Spleen (tissue), 11 donors: ENCODE measurements at regions not wholly inside any gene's neighbourhood (a gene's known extent, or its start where the extent isn't known, plus 50 kb on each side); places are given as distances from the start of the nearest gene placed in this dataset.

ENCODE experiments used
- DNase-seq: peaks from one replicate; pipeline ENCODE4 v3.0.0-alpha.2; 2020
- H3K27ac ChIP-seq, 8 donors: fragments of 200-600 bp; sonication (generic) in 7 of 8; 1 replicate in 4 of 8; 2 replicates in 4 of 8; pipeline versions ENCODE4 v1.5.0 to v1.8.0; 2016 to 2021; ENCODE audit warnings: inconsistent platforms in 4 of 8, mild to moderate bottlenecking in 4 of 8, moderate library complexity in 1 of 8
- H3K27me3 ChIP-seq, 7 donors: fragments of 200-600 bp; sonication (generic) in 6 of 7; replicated peaks in 1 of 7; 1 replicate in 4 of 7; 2 replicates in 3 of 7; pipeline versions ENCODE4 v1.5.0 to v1.8.0; 2016 to 2021; ENCODE audit warnings: inconsistent platforms in 3 of 7, mild to moderate bottlenecking in 1 of 7
- H3K36me3 ChIP-seq, 6 donors: fragments of 200-600 bp; sonication (generic) in 5 of 6; 1 replicate in 4 of 6; 2 replicates in 2 of 6; pipeline versions ENCODE4 v1.5.0 to v1.8.0; 2016 to 2021; ENCODE audit warnings: inconsistent platforms in 2 of 6
- H3K4me1 ChIP-seq, 6 donors: fragments of 200-600 bp; sonication (generic) in 5 of 6; 1 replicate in 3 of 6; 2 replicates in 3 of 6; pipeline versions ENCODE4 v1.5.0 to v1.8.0; 2016 to 2021; ENCODE audit warnings: inconsistent platforms in 3 of 6
- H3K4me3 ChIP-seq, 8 donors: fragments of 200-600 bp; sonication (generic) in 7 of 8; 1 replicate in 4 of 8; 2 replicates in 4 of 8; pipeline versions ENCODE4 v1.5.0 to v1.8.0; 2016 to 2021; ENCODE audit warnings: inconsistent platforms in 4 of 8, mild to moderate bottlenecking in 4 of 8, moderate library complexity in 2 of 8
- H3K9me3 ChIP-seq, 8 donors: fragments of 200-600 bp; sonication (generic) in 7 of 8; 1 replicate in 4 of 8; 2 replicates in 4 of 8; pipeline versions ENCODE4 v1.5.0 to v1.8.0; 2016 to 2021; ENCODE audit warnings: inconsistent platforms in 4 of 8
- POLR2A ChIP-seq, 3 donors: fragments of 450-650 bp; IDR thresholded peaks; one replicate each; pipeline ENCODE4 v1.5.1; 2017; ENCODE audit warnings: antibody characterized with exemption in 3 of 3, mild to moderate bottlenecking in 1 of 3
- POLR2AphosphoS5 ChIP-seq, 3 donors: sonication (generic); formaldehyde crosslinking; IDR thresholded peaks; one replicate each; pipeline ENCODE4 v1.5.1; 2017; ENCODE audit warnings: antibody characterized with exemption in 3 of 3
- WGBS, 5 donors: extraction: QIAGEN DNeasy Blood & Tissue Kit in 3 of 5; methylation state at CpG; one replicate each; pipeline versions ENCODE4 v1.1.5 to v1.1.7; 2013 to 2018; 5-methylcytosine and 5-hydroxymethylcytosine counted together
- intact Hi-C: fragments of 100-400 bp; cut with DNase I; formaldehyde crosslinking; loops from one replicate; pipeline ENCODE4 v1.15.0; 2023; ENCODE audit warnings: low total_unique reads
- TF ChIP-seq, protein P1 (sequence below), 11 experiments: fragments of 200-600 bp in 7 of 11; fragments of 450-650 bp in 4 of 11; sonication (generic) in 4 of 11; IDR thresholded peaks in 8 of 11; conservative IDR thresholded peaks in 3 of 11; 1 replicate in 7 of 11; 2 replicates in 4 of 11; pipeline versions ENCODE4 v1.4.0 to v1.8.0; 2016 to 2021; ENCODE audit warnings: antibody characterized with exemption in 11 of 11, inconsistent platforms in 4 of 11, mild to moderate bottlenecking in 1 of 11
- donor health status: healthy with polysubstance abuse.
- donor health status: DM: no; HTN: no; CAD: no; lungs with moderate emphysema.
- donor health status: DM: no; HTN: no; CAD: no.
- donor health status: Bipolar disorder and iron deficiency.
- donor health status: healthy.
- donor health status: DM: no; HTN: no; CAD: no.
- donor health status: DM: yes; HTN: yes; CAD: no.

DNA sequence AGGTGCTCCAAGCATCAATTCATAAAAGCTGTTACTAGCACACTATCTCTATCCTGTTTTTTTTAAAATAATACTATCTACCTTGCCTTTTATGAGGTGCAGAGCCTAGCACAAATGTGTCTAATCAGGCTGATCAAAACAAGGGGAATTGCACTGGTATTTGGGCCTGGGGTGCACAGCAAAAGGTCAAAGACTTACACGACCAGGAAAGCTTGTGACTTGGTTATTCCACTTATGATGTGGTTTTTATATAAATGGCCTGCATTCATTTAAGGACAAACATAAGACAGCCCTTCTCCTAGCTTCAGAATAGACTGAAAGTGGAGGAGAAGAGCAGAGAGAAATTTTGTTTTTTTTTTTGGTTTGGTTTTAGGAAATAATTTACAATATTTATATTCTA is 98.4 kb upstream of the SGIP1 start:
- Histone ChIP-seq H3K4me1 (peaks cover 10 to 32% (median 14%) of the 10 kb centered on the region in 6 donors), H3K9me3 (peaks cover 0 to 23% (median 17%) of the 10 kb centered on the region in 8 donors), H3K4me3 (no peak overlapping the region), H3K27me3 (no peaks in the 10 kb centered on the region), H3K27ac (no peak overlapping the region), H3K36me3 (no peaks in the 10 kb centered on the region)
- TF ChIP-seq, protein P1, sequence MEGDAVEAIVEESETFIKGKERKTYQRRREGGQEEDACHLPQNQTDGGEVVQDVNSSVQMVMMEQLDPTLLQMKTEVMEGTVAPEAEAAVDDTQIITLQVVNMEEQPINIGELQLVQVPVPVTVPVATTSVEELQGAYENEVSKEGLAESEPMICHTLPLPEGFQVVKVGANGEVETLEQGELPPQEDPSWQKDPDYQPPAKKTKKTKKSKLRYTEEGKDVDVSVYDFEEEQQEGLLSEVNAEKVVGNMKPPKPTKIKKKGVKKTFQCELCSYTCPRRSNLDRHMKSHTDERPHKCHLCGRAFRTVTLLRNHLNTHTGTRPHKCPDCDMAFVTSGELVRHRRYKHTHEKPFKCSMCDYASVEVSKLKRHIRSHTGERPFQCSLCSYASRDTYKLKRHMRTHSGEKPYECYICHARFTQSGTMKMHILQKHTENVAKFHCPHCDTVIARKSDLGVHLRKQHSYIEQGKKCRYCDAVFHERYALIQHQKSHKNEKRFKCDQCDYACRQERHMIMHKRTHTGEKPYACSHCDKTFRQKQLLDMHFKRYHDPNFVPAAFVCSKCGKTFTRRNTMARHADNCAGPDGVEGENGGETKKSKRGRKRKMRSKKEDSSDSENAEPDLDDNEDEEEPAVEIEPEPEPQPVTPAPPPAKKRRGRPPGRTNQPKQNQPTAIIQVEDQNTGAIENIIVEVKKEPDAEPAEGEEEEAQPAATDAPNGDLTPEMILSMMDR (IDR thresholded peaks at IDR 0.05 in 8 of 11, conservative IDR thresholded peaks at IDR 0.05 in 3 of 11) = no peak
- TF ChIP-seq POLR2AphosphoS5 (IDR thresholded peaks at IDR 0.05) = no peak
- no peak for TF ChIP-seq POLR2A (IDR thresholded peaks at IDR 0.05)
- 63 to 88% (median 72%) methylated on average over 1 of the region's 1 CpG for WGBS, 5 donors
- DNase-seq = no peak
- intact Hi-C loops = no loop called here

DNA sequence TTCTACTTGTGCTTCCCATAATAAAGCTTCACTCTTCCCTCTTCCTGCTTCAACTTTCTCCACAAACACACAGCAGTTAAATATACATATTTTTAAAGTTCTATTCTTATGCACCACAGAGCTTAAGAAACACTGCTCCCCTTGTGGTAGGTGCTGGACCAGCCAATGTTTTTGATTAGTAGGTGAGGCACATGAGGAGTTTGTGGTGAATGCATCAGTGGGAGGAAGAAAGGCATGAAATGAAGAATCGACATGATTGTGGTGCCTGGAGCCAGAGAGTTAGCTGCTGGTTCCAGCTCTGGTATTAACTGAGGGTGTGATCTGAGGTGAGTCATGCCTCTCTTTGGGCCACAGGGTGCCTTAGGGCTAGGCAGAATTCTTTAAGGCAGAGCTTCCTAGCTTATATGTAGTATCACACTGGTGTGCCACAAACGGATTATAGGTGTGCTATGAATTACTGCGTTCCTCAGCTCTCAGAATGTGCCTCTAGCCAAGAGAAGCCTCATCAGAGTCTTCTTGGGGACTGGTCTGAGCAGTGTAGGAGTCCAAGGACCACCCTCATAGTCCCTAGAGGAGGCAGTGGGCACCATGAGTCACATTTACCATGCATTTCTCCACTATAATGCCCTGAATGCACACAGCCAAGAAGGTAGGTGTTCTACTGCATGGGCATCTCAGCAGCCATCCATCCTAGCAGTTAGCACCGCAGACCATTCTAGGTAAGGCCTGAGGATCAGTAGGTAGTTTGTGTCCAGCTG is 97.4 kb upstream of the SGIP1 start:
- Histone ChIP-seq H3K4me1 (peaks cover 10 to 32% (median 14%) of the 10 kb centered on the region in 6 donors), H3K4me3 (no peak overlapping the region), H3K27me3 (no peaks in the 10 kb centered on the region), H3K27ac (no peak overlapping the region), H3K36me3 (no peaks in the 10 kb centered on the region), H3K9me3 (peaks cover 0 to 12% (median 7%) of the 10 kb centered on the region in 8 donors)
- TF ChIP-seq, protein P1 (IDR thresholded peaks at IDR 0.05 in 8 of 11, conservative IDR thresholded peaks at IDR 0.05 in 3 of 11) = peak in 8 of 11 experiments; percentile 20 to 48 (median 30)
- no peak for TF ChIP-seq POLR2A (IDR thresholded peaks at IDR 0.05)
- WGBS, 5 donors = 68 to 78% (median 73%) methylated on average over 4 of the region's 4 CpGs
- intact Hi-C loops = no loop called here
- no peak for DNase-seq

DNA sequence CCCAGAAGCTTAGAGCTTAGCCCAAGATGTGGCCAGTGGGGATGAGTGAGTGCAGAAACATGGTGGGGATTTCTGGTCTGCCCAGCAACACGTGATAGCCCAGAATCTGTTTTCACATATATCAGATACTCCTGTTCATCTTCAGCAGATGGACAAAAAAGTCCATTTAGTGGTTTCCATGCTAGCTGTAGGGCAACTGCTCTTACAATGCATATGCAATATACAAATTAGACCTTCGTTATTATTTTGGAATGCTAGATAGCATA is 96.9 kb upstream of the SGIP1 start:
- 88 to 99% (median 95%) methylated on average over 2 of the region's 2 CpGs for WGBS, 5 donors
- Histone ChIP-seq H3K36me3 (no peaks in the 10 kb centered on the region), H3K27ac (no peak overlapping the region), H3K4me1 (peaks cover 10 to 32% (median 14%) of the 10 kb centered on the region in 6 donors), H3K4me3 (no peak overlapping the region), H3K27me3 (no peaks in the 10 kb centered on the region), H3K9me3 (peaks cover 0 to 7% (median 2%) of the 10 kb centered on the region in 8 donors)
- intact Hi-C loops = no loop called here
- TF ChIP-seq POLR2AphosphoS5 (IDR thresholded peaks at IDR 0.05) = no peak
- TF ChIP-seq, protein P1 (IDR thresholded peaks at IDR 0.05 in 8 of 11, conservative IDR thresholded peaks at IDR 0.05 in 3 of 11) = no peak
- no peak for TF ChIP-seq POLR2A (IDR thresholded peaks at IDR 0.05)
- DNase-seq = no peak

DNA sequence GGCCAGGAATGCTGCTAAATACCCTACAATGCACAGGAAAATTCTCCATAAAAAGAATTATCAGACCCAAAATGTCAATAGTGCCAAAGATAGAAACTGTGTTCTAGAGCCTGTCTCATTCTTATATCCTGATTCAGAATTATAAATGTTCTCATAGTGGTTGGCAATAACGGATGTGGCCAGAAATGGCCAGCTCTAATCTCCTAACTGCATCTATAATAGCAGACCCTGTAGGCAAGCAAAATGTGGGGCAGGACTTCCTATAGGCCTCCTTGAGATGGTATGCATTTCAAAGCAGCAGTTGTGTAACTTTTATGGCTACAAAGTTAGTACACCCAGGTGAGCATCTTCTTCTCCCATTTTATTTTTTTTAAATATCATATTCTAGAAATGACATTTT is 95.9 kb upstream of the SGIP1 start:
- intact Hi-C loops = no loop called here
- TF ChIP-seq POLR2A (IDR thresholded peaks at IDR 0.05) = no peak
- TF ChIP-seq POLR2AphosphoS5 (IDR thresholded peaks at IDR 0.05) = no peak
- TF ChIP-seq, protein P1 (IDR thresholded peaks at IDR 0.05 in 8 of 11, conservative IDR thresholded peaks at IDR 0.05 in 3 of 11) = no peak
- H3K27me3 ChIP-seq = no peaks in the 10 kb centered on the region
- 36 to 79% (median 64%) methylated on average over 1 of the region's 1 CpG for WGBS, 5 donors
- peak overlapping the region in 1 of 8 donors; percentile 76 for H3K27ac ChIP-seq
- H3K4me1 ChIP-seq = peaks cover 10 to 32% (median 14%) of the 10 kb centered on the region in 6 donors
- H3K4me3 ChIP-seq = no peak overlapping the region
- no peaks in the 10 kb centered on the region for H3K36me3 ChIP-seq
- DNase-seq = no peak
- H3K9me3 ChIP-seq = no peaks in the 10 kb centered on the region
